Epithelial cell of proximal tubule (primary cell): ENCODE measurements at regions not wholly inside any gene's neighbourhood (a gene's known extent, or its start where the extent isn't known, plus 50 kb on each side); places are given as distances from the start of the nearest gene placed in this dataset.
"Not testable (repeated sequence)": the region's sequence is repeated elsewhere in the genome, so short reads cannot be mapped to it uniquely, and the experiment has no call there.

Experiments used
- DNase-seq: peaks from one replicate; pipeline ENCODE4 v3.0.0-alpha.2; 2011; ENCODE audit warnings: low read depth
- H3K4me3 ChIP-seq: 2 replicates; pipeline ENCODE4 v1.5.1; 2011; ENCODE audit warnings: low read depth, mild to moderate bottlenecking, low read length
- TF ChIP-seq, protein P1 (sequence below): conservative IDR thresholded peaks from 2 replicates; pipeline ENCODE4 v1.5.1; 2012; ENCODE audit warnings: low read depth, mild to moderate bottlenecking, low read length

DNA sequence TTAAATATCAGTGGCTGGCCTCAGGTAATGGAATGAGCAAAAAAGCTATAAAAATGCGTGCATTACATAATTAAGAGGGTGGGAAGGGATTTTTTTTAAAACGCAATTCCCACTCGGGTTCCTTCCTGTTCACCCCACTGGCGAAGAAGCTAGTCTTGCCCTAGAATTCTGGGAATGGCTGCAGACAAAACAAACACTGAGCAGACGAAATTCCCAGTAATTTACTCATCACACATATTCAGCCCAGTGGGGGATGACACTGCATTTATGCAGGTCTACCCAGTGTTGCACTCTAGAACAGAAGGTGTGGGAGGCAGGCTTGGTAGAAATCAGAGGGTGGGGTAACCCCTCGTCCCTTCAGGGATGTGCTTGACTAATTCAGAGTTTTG lies 2695.0 kb upstream of the DEFB115 start:
- no peak overlapping the region for H3K4me3 ChIP-seq
- TF ChIP-seq, protein P1, sequence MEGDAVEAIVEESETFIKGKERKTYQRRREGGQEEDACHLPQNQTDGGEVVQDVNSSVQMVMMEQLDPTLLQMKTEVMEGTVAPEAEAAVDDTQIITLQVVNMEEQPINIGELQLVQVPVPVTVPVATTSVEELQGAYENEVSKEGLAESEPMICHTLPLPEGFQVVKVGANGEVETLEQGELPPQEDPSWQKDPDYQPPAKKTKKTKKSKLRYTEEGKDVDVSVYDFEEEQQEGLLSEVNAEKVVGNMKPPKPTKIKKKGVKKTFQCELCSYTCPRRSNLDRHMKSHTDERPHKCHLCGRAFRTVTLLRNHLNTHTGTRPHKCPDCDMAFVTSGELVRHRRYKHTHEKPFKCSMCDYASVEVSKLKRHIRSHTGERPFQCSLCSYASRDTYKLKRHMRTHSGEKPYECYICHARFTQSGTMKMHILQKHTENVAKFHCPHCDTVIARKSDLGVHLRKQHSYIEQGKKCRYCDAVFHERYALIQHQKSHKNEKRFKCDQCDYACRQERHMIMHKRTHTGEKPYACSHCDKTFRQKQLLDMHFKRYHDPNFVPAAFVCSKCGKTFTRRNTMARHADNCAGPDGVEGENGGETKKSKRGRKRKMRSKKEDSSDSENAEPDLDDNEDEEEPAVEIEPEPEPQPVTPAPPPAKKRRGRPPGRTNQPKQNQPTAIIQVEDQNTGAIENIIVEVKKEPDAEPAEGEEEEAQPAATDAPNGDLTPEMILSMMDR = no peak
- no peak for DNase-seq

DNA sequence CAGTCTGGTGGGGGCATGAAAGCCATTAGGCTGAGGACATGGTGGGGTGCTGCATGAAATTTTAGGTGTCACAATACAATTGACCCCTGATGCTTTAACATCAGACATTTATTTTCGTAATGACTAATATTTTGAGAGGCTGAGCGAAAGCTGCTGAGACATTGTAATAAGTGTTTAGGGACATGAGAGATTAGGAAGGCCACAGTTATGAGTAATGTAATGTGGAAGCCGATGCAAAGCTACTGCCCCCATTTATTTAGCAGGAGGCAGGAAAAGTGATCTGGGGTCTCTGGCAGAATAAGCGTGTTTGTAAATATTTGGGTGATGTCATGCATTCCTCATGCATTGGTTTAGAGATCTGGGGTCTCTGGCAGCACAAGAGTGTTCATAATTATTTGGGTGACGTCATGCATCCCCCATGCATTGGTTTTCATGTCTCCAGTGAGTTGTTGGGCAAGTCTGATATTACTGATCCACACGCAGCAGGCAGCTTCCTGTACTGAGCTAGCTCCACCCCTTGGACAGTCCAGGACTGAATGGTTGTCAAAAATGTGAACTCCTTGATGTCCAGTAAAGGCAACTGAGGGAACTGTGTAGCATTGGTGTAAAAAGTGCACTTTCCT lies 2694.5 kb upstream of the DEFB115 start:
- H3K4me3 ChIP-seq, DNase-seq: not testable (repeated sequence)

DNA sequence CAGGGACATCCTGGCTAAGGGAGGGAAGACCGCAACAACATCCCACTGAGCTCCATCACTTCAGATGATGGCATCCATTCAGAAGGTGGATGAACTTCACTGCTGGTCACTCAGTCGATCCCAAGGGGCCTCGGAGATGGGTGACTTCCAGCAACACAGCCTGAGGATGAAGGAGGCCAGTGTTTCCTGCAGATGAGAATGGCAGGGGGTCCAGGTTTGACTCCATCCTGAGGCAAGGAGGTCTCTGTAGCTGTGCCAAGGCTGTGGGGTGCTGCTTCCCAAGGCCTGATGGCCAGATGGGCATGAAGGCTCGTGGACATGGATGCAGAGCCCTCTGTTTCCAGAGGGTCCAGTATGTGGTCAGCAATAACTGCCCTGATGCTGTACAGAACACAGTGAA lies 2693.4 kb upstream of the DEFB115 start:
- not testable (repeated sequence) for DNase-seq, H3K4me3 ChIP-seq

DNA sequence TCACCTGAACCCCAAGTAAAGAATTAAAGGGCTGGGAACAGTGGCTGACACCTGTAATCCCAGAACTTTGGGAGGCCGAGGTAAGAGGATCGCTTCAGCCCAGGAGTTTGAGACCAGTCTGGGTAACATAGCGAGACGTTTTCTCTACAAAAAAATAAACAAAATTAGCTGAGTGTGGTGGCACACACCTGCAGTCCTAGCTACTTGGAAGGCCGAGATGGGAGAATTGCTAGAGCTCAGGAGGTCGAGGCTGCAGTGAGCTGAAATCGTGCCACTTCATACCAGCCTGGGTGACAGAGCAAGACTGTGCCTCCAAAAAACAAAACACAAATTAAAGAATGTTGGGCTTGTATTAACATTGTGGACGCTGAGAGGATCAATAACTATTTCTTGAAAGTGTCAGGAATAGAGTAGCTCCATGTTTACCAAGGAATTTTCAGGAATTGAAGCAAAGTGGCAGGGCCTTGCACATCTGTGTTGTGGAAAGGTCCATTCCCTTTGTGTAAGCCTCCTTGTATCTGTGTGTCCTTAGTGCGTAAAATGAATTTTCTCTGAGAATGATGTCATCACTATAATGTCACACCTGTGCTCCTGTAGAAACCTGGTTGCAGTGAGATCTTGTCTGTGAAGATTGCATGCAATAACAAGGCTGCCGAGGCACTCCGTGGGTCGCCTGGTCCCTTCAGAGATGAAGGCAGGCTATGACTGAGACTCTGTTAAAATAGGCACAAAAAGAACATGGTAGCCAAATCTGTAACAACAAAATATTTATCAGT lies 2692.6 kb upstream of the DEFB115 start:
- H3K4me3 ChIP-seq = not testable (repeated sequence)

DNA sequence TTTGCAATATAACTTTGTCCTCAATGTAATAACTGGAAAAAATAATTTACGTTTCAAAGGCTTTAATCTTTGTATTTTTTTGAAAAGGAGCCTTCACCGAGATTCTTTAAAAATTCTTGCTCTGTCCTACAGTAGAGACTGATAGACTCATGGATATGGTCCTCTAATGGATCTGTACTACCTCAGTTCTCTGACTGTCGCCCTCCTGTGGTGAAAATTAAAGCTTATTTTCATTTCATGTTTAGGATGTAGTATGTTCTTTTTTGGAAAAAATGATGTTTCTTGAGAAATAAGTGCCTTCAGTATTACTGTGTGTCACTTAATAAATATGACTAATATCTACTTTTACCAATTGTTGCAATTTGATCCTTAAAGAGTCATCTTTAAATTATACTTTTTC lies 2681.5 kb upstream of the DEFB115 start:
- TF ChIP-seq, protein P1 = peak; percentile 15
- not testable (repeated sequence) for DNase-seq, H3K4me3 ChIP-seq

More for the DNA sequence above, 2692.6 kb upstream of the DEFB115 start:
- DNase-seq = not testable (repeated sequence)

DNA sequence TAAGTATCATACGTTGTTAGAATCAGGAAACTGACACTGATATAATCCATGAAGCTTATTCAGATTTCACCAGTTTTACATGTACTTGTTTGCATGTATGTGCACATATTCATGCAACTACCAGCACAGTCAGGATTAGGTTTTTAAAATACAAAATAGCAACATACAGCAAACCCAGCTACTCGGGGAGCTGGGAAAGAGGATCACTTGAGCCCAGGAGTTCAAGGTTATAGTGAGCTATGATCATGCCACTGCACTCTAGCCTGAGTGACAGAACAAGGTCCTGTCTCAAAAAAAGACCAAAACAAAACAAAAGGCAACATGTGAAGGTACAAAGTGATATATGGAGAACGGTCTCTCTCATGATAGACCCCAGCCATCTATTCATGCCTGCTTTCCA lies 2665.8 kb upstream of the DEFB115 start:
- H3K4me3 ChIP-seq, DNase-seq: not testable (repeated sequence)

DNA sequence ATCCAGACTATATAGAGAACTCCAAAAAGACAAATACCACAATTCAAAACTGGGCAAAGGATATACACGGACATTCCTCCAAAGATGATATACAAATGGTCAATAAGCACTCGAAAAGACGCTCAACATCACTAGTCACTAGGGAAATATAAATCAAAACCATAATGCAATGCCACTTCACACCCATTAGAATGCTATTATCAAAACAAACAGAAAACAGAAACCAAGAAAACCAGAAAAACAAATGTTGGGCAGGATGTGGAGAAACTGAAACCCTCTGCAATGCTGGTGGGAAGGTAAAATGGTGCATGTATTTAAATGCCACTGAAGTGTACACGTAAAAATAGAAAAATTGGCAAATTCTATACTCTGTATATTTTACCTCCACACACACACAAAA lies 2664.1 kb upstream of the DEFB115 start:
- H3K4me3 ChIP-seq, DNase-seq: not testable (repeated sequence)

DNA sequence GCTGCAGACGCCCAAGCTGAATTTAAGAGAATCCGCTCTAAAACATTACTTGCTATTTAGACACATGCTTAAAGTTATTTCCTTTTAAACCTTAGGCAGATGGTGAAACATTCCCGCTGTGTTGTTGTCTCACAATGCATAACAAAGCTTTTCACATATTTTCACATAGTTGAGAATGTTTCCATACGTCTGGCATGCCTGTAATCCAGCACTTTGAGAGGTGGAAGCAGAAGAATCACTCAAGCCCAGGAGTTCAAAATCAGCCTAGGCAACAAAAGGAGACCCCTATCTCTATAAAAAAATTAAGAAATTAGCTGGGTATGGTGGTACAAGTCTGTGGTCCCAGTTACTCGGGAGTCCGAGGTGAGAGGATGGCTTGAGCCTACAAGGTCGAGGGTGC lies 2663.0 kb upstream of the DEFB115 start:
- not testable (repeated sequence) for DNase-seq, H3K4me3 ChIP-seq

DNA sequence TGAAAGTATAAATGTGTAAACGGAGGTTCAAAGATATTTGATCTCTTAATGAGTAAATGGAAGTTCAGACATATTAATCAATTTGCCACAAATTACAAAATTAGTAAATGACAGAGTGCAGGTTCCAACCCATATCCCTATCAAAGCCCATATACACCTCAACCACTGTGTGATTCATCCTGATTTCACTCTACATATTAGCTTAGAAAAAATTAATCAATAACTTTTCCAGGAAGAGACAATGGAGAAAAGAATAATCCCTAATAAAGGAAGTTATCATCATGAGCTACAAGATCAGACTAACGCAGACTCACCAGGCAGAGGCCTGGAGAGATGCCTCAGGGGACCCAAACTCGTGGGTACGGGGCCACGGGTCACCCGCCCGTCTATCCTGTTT lies 2655.5 kb upstream of the DEFB115 start:
- peak; percentile 18 for DNase-seq
- H3K4me3 ChIP-seq = peak overlapping the region; percentile 69

DNA sequence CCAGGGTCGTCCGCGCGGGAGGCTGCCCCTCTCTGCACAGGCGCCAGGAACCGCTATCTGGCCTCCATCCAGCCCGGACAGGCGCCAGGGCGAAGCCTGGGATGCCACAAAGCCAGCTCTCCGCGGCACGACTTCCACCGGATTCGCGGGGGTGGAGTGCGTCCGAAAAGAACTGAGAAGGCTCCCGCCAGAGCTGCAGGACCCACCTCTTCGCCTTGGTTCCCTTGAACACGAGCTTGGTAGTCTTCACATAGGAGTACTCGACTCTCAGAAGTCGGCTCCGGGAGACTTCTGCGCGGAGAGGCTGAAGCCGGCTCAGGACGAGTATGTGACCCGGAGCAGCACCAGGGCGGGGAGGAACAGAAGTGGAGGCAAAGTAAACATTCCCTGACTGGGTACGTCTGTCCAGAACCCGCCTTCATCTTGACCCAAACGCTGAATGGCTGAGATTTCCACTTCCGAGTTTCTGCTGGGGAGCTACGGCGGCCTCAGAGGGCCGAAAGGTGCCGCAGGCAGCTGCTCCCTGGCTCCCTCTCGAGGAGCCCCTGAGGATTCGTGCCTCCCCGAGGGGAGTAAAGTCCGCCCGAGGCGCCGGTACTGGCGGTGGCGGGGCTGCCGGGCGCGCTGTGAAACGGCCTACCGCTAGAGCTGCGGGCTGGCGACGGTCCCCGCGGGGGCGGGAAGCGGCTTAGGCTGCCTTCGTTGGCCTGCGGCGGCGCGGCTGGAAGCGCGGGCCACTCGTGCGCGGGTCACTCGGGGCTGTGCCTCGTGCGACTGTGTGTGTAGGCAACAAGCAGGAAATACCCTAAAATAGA lies 2654.9 kb upstream of the DEFB115 start:
- H3K4me3 ChIP-seq = peak overlapping the region; percentile 69
- TF ChIP-seq, protein P1 = peak; percentile 69

DNA sequence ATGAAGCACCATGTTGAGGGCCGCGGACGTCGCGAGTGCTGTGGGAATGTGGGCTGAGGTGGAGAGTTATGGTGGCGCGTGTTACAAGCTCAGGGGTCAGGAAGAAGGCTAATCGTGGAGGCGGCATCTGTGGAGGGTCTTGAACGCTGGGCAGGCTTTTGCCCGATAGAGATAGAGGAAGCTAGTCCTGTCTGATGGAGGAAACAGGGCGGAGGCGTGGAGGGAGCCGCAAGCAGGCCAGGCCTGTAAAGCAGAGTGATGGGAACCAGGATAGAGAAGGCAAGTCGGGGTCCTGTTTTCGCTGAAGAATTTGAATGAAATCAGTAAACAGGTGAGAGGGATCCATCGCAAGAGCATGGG lies 2654.3 kb upstream of the DEFB115 start:
- peak overlapping the region; percentile 69 for H3K4me3 ChIP-seq
- not testable (repeated sequence) for DNase-seq

More for the DNA sequence above, 2654.9 kb upstream of the DEFB115 start:
- peak; percentile 71 for DNase-seq
